Glutamatergic neuron (in vitro differentiated cells): ENCODE measurements at regions not wholly inside any gene's neighbourhood (a gene's known extent, or its start where the extent isn't known, plus 50 kb on each side); places are given as distances from the start of the nearest gene placed in this dataset.

Experiments used
- DNase-seq: peaks from one replicate; pipeline ENCODE4 v3.0.0; 2022
- H3K27ac Mint-ChIP-seq: one replicate; pipeline ENCODE4 v1.8.0; 2020; ENCODE audit warnings: mild to moderate bottlenecking, mixed read lengths, inconsistent platforms; ENCODE audit not compliant: unreplicated experiment
- H3K27me3 Mint-ChIP-seq: one replicate; pipeline ENCODE4 v1.8.0; 2020; ENCODE audit warnings: mild to moderate bottlenecking, moderate library complexity, mixed read lengths, inconsistent platforms; ENCODE audit not compliant: unreplicated experiment
- H3K36me3 Mint-ChIP-seq: one replicate; pipeline ENCODE4 v1.8.0; 2020; ENCODE audit warnings: mild to moderate bottlenecking, mixed read lengths, inconsistent platforms; ENCODE audit not compliant: unreplicated experiment
- H3K4me1 Mint-ChIP-seq: one replicate; pipeline ENCODE4 v1.8.0; 2020; ENCODE audit warnings: mild to moderate bottlenecking, low read depth, mixed read lengths, inconsistent platforms; ENCODE audit not compliant: unreplicated experiment
- H3K4me3 Mint-ChIP-seq: one replicate; pipeline ENCODE4 v1.8.0; 2020; ENCODE audit warnings: mild to moderate bottlenecking, mixed read lengths, inconsistent platforms; ENCODE audit not compliant: unreplicated experiment
- H3K9me3 Mint-ChIP-seq: one replicate; pipeline ENCODE4 v1.8.0; 2020; ENCODE audit warnings: mild to moderate bottlenecking, moderate library complexity, mixed read lengths, inconsistent platforms; ENCODE audit not compliant: unreplicated experiment
- CTCF ChIP-seq: fragments of 200-600 bp; sonication (generic); IDR thresholded peaks from one replicate; pipeline ENCODE4 v1.5.0; 2021; ENCODE audit not compliant: partially characterized antibody, unreplicated experiment

GRCh38 chr1:39105061-39105840 lies 79.1 kb downstream of the NDUFS5 start:
- no peak overlapping the region for H3K27ac Mint-ChIP-seq
- no peaks in the 10 kb centered on the region for H3K36me3 Mint-ChIP-seq
- DNase-seq, result peak; percentile 85
- TF ChIP-seq CTCF, result no peak
- peaks cover 29% of the 10 kb centered on the region for H3K4me1 Mint-ChIP-seq
- peaks cover 5% of the 10 kb centered on the region for H3K9me3 Mint-ChIP-seq
- H3K4me3 Mint-ChIP-seq, result no peak overlapping the region
- peaks cover 12% of the 10 kb centered on the region for H3K27me3 Mint-ChIP-seq

- Mint-ChIP-seq H3K4me3 (no peak overlapping the region), H3K4me1 (peaks cover 29% of the 10 kb centered on the region), H3K27ac (peak overlapping the region; percentile 90), H3K36me3 (no peaks in the 10 kb centered on the region), H3K9me3 (peaks cover 5% of the 10 kb centered on the region), H3K27me3 (peaks cover 12% of the 10 kb centered on the region)
- DNase-seq, result peak; percentile 60
- TF ChIP-seq CTCF, result no peak
These were observed 80.0 kb downstream of the NDUFS5 start for GRCh38 chr1:39105841-39106765.

GRCh38 chr1:39106801-39107327 lies 80.7 kb downstream of the NDUFS5 start:
- peaks cover 5% of the 10 kb centered on the region for H3K9me3 Mint-ChIP-seq
- DNase-seq, result no peak
- no peaks in the 10 kb centered on the region for H3K36me3 Mint-ChIP-seq
- peaks cover 32% of the 10 kb centered on the region for H3K4me1 Mint-ChIP-seq
- peaks cover 12% of the 10 kb centered on the region for H3K27me3 Mint-ChIP-seq
- no peak overlapping the region for H3K27ac Mint-ChIP-seq
- no peak overlapping the region for H3K4me3 Mint-ChIP-seq
- no peak for TF ChIP-seq CTCF

GRCh38 chr1:39107341-39108290 lies 81.5 kb downstream of the NDUFS5 start:
- Mint-ChIP-seq H3K9me3 (peaks cover 5% of the 10 kb centered on the region), H3K4me1 (peaks cover 27% of the 10 kb centered on the region), H3K4me3 (no peak overlapping the region), H3K27me3 (peaks cover 12% of the 10 kb centered on the region), H3K36me3 (no peaks in the 10 kb centered on the region), H3K27ac (no peak overlapping the region)
- TF ChIP-seq CTCF, result no peak
- no peak for DNase-seq
